HT1080 (cell line): ENCODE measurements at regions not wholly inside any gene's neighbourhood (a gene's known extent, or its start where the extent isn't known, plus 50 kb on each side); places are given as distances from the start of the nearest gene placed in this dataset. TPM values are rescaled to one million over a fixed set of nuclear protein-coding genes. Genes with fewer than 3 reads are reported as not detected.

Experiments
- small RNA-seq: library from RNA; depleted of rRNA; stranded (forward); fragments of <200 nt; gene quantifications from one replicate; pipeline ENCODE3, GENCODE V24; 2014

Small RNAs in the stretch of these regions (small RNA-seq; reads per million reads assigned to genes)
- gene RF00019 (not detected), gene RNU4-63P (not detected)
